Stimulated activated naive CD4-positive, alpha-beta T cell (primary cell): ENCODE measurements at regions not wholly inside any gene's neighbourhood (a gene's known extent, or its start where the extent isn't known, plus 50 kb on each side); places are given as distances from the start of the nearest gene placed in this dataset.

Source experiments
- DNase-seq, 6 experiments: peaks; one replicate each; lab custom pipeline; 2025; lab: John Stamatoyannopoulos, UW

- DNase-seq = no peak
Observed at GRCh38 chr12:90398285-90398836, 556.6 kb downstream of the CCER1 start.

- no peak for DNase-seq
Observed at GRCh38 chr12:90396556-90396955, 558.4 kb downstream of the CCER1 start.

GRCh38 chr12:90393652-90394051 lies 561.3 kb downstream of the CCER1 start:
- no peak for DNase-seq

GRCh38 chr12:90393089-90393488 lies 561.9 kb downstream of the CCER1 start:
- no peak for DNase-seq

- no peak for DNase-seq
Observed at GRCh38 chr12:90390947-90391346, 564.0 kb downstream of the CCER1 start.

GRCh38 chr12:90368081-90368480 lies 586.9 kb downstream of the CCER1 start:
- DNase-seq = no peak

- no peak for DNase-seq
Observed at GRCh38 chr12:90366286-90366685, 588.7 kb downstream of the CCER1 start.

- no peak for DNase-seq
Observed at GRCh38 chr12:90360300-90360699, 594.7 kb downstream of the CCER1 start.

- DNase-seq = no peak
Observed at GRCh38 chr12:90355711-90356355, 599.1 kb downstream of the CCER1 start.

GRCh38 chr12:90343966-90344365 lies 611.0 kb downstream of the CCER1 start:
- no peak for DNase-seq

- no peak for DNase-seq
Observed at GRCh38 chr12:90342081-90342480, 612.9 kb downstream of the CCER1 start.

GRCh38 chr12:90339837-90340236 lies 615.1 kb downstream of the CCER1 start:
- DNase-seq = no peak

- no peak for DNase-seq
Observed at GRCh38 chr12:90338365-90338764, 616.6 kb downstream of the CCER1 start.

- no peak for DNase-seq
Observed at GRCh38 chr12:90337018-90337417, 618.0 kb downstream of the CCER1 start.

- DNase-seq = no peak
Observed at GRCh38 chr12:90335566-90335965, 619.4 kb downstream of the CCER1 start.

GRCh38 chr12:90333939-90334338 lies 621.0 kb downstream of the CCER1 start:
- DNase-seq = no peak

GRCh38 chr12:90333424-90333823 lies 621.6 kb downstream of the CCER1 start:
- no peak for DNase-seq

- no peak for DNase-seq
Observed at GRCh38 chr12:90331821-90332220, 623.2 kb downstream of the CCER1 start.

GRCh38 chr12:90331262-90331661 lies 622.6 kb upstream of the ATP2B1 start:
- no peak for DNase-seq

- DNase-seq = no peak
Observed at GRCh38 chr12:90327793-90328743, 619.4 kb upstream of the ATP2B1 start.

- DNase-seq = no peak
Observed at GRCh38 chr12:90323217-90323616, 614.6 kb upstream of the ATP2B1 start.

GRCh38 chr12:90322006-90322405 lies 613.4 kb upstream of the ATP2B1 start:
- DNase-seq = no peak

- no peak for DNase-seq
Observed at GRCh38 chr12:90321369-90321768, 612.7 kb upstream of the ATP2B1 start.
